GM19463 (cell line): ENCODE measurements at regions not wholly inside any gene's neighbourhood (a gene's known extent, or its start where the extent isn't known, plus 50 kb on each side); places are given as distances from the start of the nearest gene placed in this dataset.

Experiments used
- ATAC-seq: cut with Tn5 transposase; IDR thresholded peaks from one replicate; pipeline ENCODE4 v1.9.1; 2021; ENCODE audit warnings: mild to moderate bottlenecking, moderate library complexity; ENCODE audit not compliant: unreplicated experiment

- ATAC-seq, result no peak
These were observed 276.5 kb upstream of the MTNR1B start for GRCh38 chr11:92692826-92693546.

GRCh38 chr11:92696076-92696475 is 273.4 kb upstream of the MTNR1B start:
- no peak for ATAC-seq

GRCh38 chr11:92697461-92698312 is 271.8 kb upstream of the MTNR1B start:
- no peak for ATAC-seq

GRCh38 chr11:92698742-92699141 is 270.7 kb upstream of the MTNR1B start:
- ATAC-seq, result no peak

- ATAC-seq, result no peak
These were observed 267.2 kb upstream of the MTNR1B start for GRCh38 chr11:92702037-92702804.

- no peak for ATAC-seq
These were observed 266.5 kb upstream of the MTNR1B start for GRCh38 chr11:92702805-92703448.

- no peak for ATAC-seq
These were observed 266.0 kb upstream of the MTNR1B start for GRCh38 chr11:92703449-92703830.

- ATAC-seq, result no peak
These were observed 262.3 kb upstream of the MTNR1B start for GRCh38 chr11:92707173-92707619.

GRCh38 chr11:92707665-92708064 is 261.8 kb upstream of the MTNR1B start:
- ATAC-seq, result no peak

GRCh38 chr11:92709329-92709728 is 260.1 kb upstream of the MTNR1B start:
- ATAC-seq, result no peak

- no peak for ATAC-seq
These were observed 257.5 kb upstream of the MTNR1B start for GRCh38 chr11:92711926-92712325.

- ATAC-seq, result no peak
These were observed 255.3 kb upstream of the MTNR1B start for GRCh38 chr11:92714111-92714510.

- ATAC-seq, result no peak
These were observed 252.2 kb upstream of the MTNR1B start for GRCh38 chr11:92717240-92717639.

- ATAC-seq, result no peak
These were observed 249.1 kb upstream of the MTNR1B start for GRCh38 chr11:92720385-92720784.

- ATAC-seq, result no peak
These were observed 244.1 kb upstream of the MTNR1B start for GRCh38 chr11:92725352-92725751.

- no peak for ATAC-seq
These were observed 242.3 kb upstream of the MTNR1B start for GRCh38 chr11:92727123-92727522.

GRCh38 chr11:92727769-92728168 is 241.7 kb upstream of the MTNR1B start:
- no peak for ATAC-seq

GRCh38 chr11:92728628-92729027 is 240.8 kb upstream of the MTNR1B start:
- ATAC-seq, result no peak

- no peak for ATAC-seq
These were observed 234.4 kb upstream of the MTNR1B start for GRCh38 chr11:92735039-92735438.

GRCh38 chr11:92738276-92738675 is 231.2 kb upstream of the MTNR1B start:
- no peak for ATAC-seq

GRCh38 chr11:92739041-92739440 is 230.4 kb upstream of the MTNR1B start:
- no peak for ATAC-seq
